OCI-LY7 (cell line): ENCODE measurements at regions not wholly inside any gene's neighbourhood (a gene's known extent, or its start where the extent isn't known, plus 50 kb on each side); places are given as distances from the start of the nearest gene placed in this dataset.

Experiments used
- EZH2phosphoT487 ChIP-seq: fragments of 200-600 bp; sonication (generic); IDR thresholded peaks from 2 replicates; pipeline ENCODE4 v1.6.1; 2018; ENCODE audit warnings: low read depth, borderline replicate concordance, mild to moderate bottlenecking, mixed run types, antibody characterized with exemption, low read length, moderate library complexity, mixed read lengths
- TF ChIP-seq, protein P1 (sequence below): fragments of 200-600 bp; sonication (generic); conservative IDR thresholded peaks from 2 replicates; pipeline ENCODE4 v1.5.1; 2014; ENCODE audit warnings: mild to moderate bottlenecking, antibody characterized with exemption, low read length, moderate library complexity, mixed read lengths

DNA sequence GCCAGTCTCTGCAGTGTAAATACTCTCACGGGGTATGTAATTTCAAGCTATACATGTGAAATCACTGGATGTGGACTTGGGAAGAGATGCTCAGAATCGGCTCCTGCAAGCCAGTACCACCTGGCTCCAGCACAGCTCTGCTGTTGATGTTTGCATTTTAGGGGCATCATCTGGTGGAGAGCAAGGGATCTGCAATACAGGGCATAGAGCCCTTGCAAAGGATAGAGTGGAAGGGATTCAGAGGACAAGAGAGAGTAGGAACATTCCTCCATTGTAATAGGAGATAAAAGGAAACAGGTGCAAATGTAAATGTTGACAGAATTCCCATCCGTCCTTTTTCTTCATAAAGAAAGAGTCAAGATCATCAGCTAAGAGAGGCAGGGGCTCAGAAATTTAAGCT, 184.1 kb downstream of the PMP22 start:
- TF ChIP-seq, protein P1, sequence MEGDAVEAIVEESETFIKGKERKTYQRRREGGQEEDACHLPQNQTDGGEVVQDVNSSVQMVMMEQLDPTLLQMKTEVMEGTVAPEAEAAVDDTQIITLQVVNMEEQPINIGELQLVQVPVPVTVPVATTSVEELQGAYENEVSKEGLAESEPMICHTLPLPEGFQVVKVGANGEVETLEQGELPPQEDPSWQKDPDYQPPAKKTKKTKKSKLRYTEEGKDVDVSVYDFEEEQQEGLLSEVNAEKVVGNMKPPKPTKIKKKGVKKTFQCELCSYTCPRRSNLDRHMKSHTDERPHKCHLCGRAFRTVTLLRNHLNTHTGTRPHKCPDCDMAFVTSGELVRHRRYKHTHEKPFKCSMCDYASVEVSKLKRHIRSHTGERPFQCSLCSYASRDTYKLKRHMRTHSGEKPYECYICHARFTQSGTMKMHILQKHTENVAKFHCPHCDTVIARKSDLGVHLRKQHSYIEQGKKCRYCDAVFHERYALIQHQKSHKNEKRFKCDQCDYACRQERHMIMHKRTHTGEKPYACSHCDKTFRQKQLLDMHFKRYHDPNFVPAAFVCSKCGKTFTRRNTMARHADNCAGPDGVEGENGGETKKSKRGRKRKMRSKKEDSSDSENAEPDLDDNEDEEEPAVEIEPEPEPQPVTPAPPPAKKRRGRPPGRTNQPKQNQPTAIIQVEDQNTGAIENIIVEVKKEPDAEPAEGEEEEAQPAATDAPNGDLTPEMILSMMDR = no peak
- TF ChIP-seq EZH2phosphoT487 = no peak
